CD14-positive monocyte (primary cell): ENCODE measurements at regions not wholly inside any gene's neighbourhood (a gene's known extent, or its start where the extent isn't known, plus 50 kb on each side); places are given as distances from the start of the nearest gene placed in this dataset.

ENCODE experiments used
- DNase-seq, 3 donors: peaks; one replicate each; pipeline ENCODE4 v3.0.0-alpha.2; 2011 to 2022
- H2AFZ ChIP-seq: 2 replicates; pipeline ENCODE4 v1.6.0; 2012; ENCODE audit warnings: mild to moderate bottlenecking, low read depth, low read length, inconsistent platforms; ENCODE audit not compliant: insufficient read depth, poor library complexity, severe bottlenecking
- H3K27ac ChIP-seq, 2 donors: 1 replicate in 1 of 2; 2 replicates in 1 of 2; pipeline ENCODE4 v1.5.1; 2012 to 2013; ENCODE audit warnings: low read length in 2 of 2, control low read depth in 1 of 2, inconsistent platforms in 1 of 2, low read depth in 1 of 2, mild to moderate bottlenecking in 1 of 2
- H3K27me3 ChIP-seq, 2 donors: one replicate each; pipeline versions ENCODE4 v1.6.0 to v1.6.1; 2011 to 2013; ENCODE audit warnings: low read length in 2 of 2; ENCODE audit not compliant: control insufficient read depth in 2 of 2, insufficient read depth in 2 of 2
- H3K36me3 ChIP-seq, 2 donors: replicated peaks in 1 of 2; 1 replicate in 1 of 2; 2 replicates in 1 of 2; pipeline versions ENCODE4 v1.5.1 to v1.6.1; 2012 to 2013; ENCODE audit warnings: low read length in 2 of 2, control low read depth in 1 of 2, inconsistent platforms in 1 of 2, mild to moderate bottlenecking in 1 of 2; ENCODE audit not compliant: insufficient read depth in 2 of 2, control insufficient read depth in 1 of 2
- H3K4me1 ChIP-seq, 2 donors: 1 replicate in 1 of 2; 2 replicates in 1 of 2; pipeline versions ENCODE4 v1.5.1 to v1.6.1; 2012 to 2013; ENCODE audit warnings: low read length in 2 of 2, control low read depth in 1 of 2, inconsistent platforms in 1 of 2, mild to moderate bottlenecking in 1 of 2, moderate library complexity in 1 of 2; ENCODE audit not compliant: insufficient read depth in 2 of 2, control insufficient read depth in 1 of 2
- H3K4me2 ChIP-seq: replicated peaks from 2 replicates; pipeline ENCODE3; 2012; ENCODE audit warnings: low read length, moderate library complexity, mild to moderate bottlenecking; ENCODE audit not compliant: poor library complexity, severe bottlenecking; ENCODE audit errors: extremely low read depth
- H3K4me3 ChIP-seq, 3 experiments: fragments of 200-600 bp in 1 of 3; sonication (generic) in 1 of 3; replicated peaks in 1 of 3; 1 replicate in 2 of 3; 2 replicates in 1 of 3; pipeline ENCODE4 v1.5.1; 2011 to 2013; ENCODE audit warnings: low read length in 3 of 3, mild to moderate bottlenecking in 3 of 3, control low read depth in 2 of 3, low read depth in 2 of 3, inconsistent platforms in 1 of 3, moderate library complexity in 1 of 3
- H3K79me2 ChIP-seq: 2 replicates; pipeline ENCODE4 v1.6.0; 2012; ENCODE audit warnings: mild to moderate bottlenecking, control low read depth, inconsistent platforms, low read length, moderate library complexity; ENCODE audit not compliant: insufficient read depth
- H3K9ac ChIP-seq: 2 replicates; pipeline ENCODE4 v1.6.0; 2017; ENCODE audit warnings: low read length, mild to moderate bottlenecking; ENCODE audit not compliant: insufficient read depth, poor library complexity, severe bottlenecking
- H3K9me3 ChIP-seq, 2 donors: replicated peaks in 1 of 2; 1 replicate in 1 of 2; 2 replicates in 1 of 2; pipeline versions ENCODE4 v1.5.1 to v1.6.1; 2012 to 2013; ENCODE audit warnings: low read length in 2 of 2, control low read depth in 1 of 2; ENCODE audit not compliant: control insufficient read depth in 1 of 2, insufficient read depth in 1 of 2
- H4K20me1 ChIP-seq: 2 replicates; pipeline ENCODE4 v1.6.0; 2012; ENCODE audit warnings: mild to moderate bottlenecking, low read length, control low read depth, moderate library complexity; ENCODE audit not compliant: insufficient read depth
- H3K27ac Mint-ChIP-seq, 7 donors: one replicate each; pipeline ENCODE4 v1.8.0; 2020; ENCODE audit warnings: mild to moderate bottlenecking in 7 of 7, mixed read lengths in 7 of 7, moderate library complexity in 6 of 7, inconsistent platforms in 2 of 7
- H3K27me3 Mint-ChIP-seq, 3 donors: one replicate each; pipeline ENCODE4 v1.8.0; 2021 to 2022; ENCODE audit warnings: low read depth in 3 of 3, mild to moderate bottlenecking in 3 of 3, mixed read lengths in 3 of 3, moderate library complexity in 3 of 3, inconsistent platforms in 1 of 3
- H3K36me3 Mint-ChIP-seq, 2 donors: one replicate each; pipeline ENCODE4 v1.8.0; 2020; ENCODE audit warnings: mixed read lengths in 2 of 2, inconsistent platforms in 1 of 2, mild to moderate bottlenecking in 1 of 2
- H3K4me1 Mint-ChIP-seq: one replicate; pipeline ENCODE4 v1.8.0; 2020; ENCODE audit warnings: mild to moderate bottlenecking, mixed read lengths
- H3K4me3 Mint-ChIP-seq, 2 donors: one replicate each; pipeline ENCODE4 v1.8.0; 2020; ENCODE audit warnings: mild to moderate bottlenecking in 2 of 2, mixed read lengths in 2 of 2, moderate library complexity in 1 of 2
- H3K9me3 Mint-ChIP-seq, 7 donors: one replicate each; pipeline ENCODE4 v1.8.0; 2020 to 2022; ENCODE audit warnings: mixed read lengths in 7 of 7, mild to moderate bottlenecking in 6 of 7, moderate library complexity in 6 of 7, inconsistent platforms in 2 of 7
- WGBS: methylation state at CpG from one replicate; pipeline ENCODE4 v1.1.5; 2013; ENCODE audit warnings: missing lambda C conversion rate; ENCODE audit not compliant: insufficient coverage; 5-methylcytosine and 5-hydroxymethylcytosine counted together
- intact Hi-C, 2 donors: fragments of 100-400 bp; cut with micrococcal nuclease; formaldehyde crosslinking; loops; one replicate each; pipeline versions ENCODE4 v1.15.0 to v1.15.1; 2023
- TF ChIP-seq, protein P1 (sequence below): fragments of 200-600 bp; IDR thresholded peaks from one replicate; pipeline ENCODE4 v1.8.0; 2022; ENCODE audit warnings: antibody characterized with exemption, mild to moderate bottlenecking

DNA sequence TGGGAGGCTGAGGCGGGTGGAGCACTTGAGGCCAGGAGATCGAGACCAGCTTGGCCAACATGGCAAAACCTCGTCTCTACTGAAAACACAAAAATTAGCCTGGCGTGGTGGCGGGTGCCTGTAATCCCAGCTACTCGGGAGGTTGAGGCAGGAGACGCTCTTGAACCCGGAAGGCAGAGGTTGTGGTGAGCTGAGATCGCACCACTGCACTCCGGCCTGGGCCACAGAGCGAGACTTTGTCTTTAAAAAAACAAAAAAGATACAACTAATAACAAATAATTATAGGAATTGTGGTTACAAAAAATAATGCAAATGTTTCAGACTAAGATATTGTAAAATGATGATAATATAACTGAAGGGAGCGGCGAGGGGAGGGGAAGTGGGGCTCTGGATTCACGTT, 90.3 kb upstream of the RTL6 start:
- intact Hi-C loops, result no loop called here
- TF ChIP-seq, protein P1, sequence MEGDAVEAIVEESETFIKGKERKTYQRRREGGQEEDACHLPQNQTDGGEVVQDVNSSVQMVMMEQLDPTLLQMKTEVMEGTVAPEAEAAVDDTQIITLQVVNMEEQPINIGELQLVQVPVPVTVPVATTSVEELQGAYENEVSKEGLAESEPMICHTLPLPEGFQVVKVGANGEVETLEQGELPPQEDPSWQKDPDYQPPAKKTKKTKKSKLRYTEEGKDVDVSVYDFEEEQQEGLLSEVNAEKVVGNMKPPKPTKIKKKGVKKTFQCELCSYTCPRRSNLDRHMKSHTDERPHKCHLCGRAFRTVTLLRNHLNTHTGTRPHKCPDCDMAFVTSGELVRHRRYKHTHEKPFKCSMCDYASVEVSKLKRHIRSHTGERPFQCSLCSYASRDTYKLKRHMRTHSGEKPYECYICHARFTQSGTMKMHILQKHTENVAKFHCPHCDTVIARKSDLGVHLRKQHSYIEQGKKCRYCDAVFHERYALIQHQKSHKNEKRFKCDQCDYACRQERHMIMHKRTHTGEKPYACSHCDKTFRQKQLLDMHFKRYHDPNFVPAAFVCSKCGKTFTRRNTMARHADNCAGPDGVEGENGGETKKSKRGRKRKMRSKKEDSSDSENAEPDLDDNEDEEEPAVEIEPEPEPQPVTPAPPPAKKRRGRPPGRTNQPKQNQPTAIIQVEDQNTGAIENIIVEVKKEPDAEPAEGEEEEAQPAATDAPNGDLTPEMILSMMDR, result no peak

DNA sequence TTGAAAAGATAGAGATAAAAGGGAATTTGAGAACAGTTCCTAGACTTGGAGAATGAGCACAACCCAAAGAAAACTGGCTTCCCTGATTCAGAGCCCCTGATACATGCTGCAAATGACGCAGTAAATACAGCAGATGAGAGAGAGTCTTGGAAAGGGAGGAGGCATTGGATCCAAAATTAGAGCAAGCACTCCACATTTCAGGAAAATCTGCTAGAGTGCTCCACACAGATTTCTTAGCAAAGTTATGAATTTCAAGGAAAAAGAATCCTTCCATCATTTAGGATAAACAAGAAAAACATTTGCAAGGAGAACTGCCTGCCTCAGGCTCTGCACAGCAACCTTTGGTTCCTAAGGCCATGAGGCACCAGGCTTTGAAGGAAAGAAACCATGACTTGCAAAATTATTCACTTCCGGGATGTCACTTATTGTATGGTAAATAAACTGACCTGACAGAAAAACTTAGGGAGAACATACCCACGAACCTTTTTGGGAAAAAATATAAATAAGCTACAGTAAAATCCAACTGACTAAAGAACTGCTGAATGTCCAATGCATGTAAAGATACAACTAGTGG, 89.8 kb upstream of the RTL6 start:
- peaks cover 0 to 23% of the 10 kb centered on the region in 2 donors for H3K27me3 ChIP-seq
- WGBS, result no CpG with 5 or more reads among the region's 3 CpGs
- no peaks in the 10 kb centered on the region for H4K20me1 ChIP-seq

More for the DNA sequence above, 90.3 kb upstream of the RTL6 start:
- no peaks in the 10 kb centered on the region for H3K9me3 ChIP-seq
- no peak overlapping the region for H3K27ac ChIP-seq
- DNase-seq, result no peak
- H3K4me3 Mint-ChIP-seq, result peak overlapping the region in 1 of 2 donors; percentile 43
- peaks cover 2 to 8% (median 3%) of the 10 kb centered on the region in 7 donors for H3K9me3 Mint-ChIP-seq
- peak overlapping the region in 1 of 7 donors; percentile 46 for H3K27ac Mint-ChIP-seq
- H3K27me3 ChIP-seq, result peaks cover 0 to 23% of the 10 kb centered on the region in 2 donors
- WGBS, result 100% methylated on average over 4 of the region's 14 CpGs
- H3K9ac ChIP-seq, result no peak overlapping the region
- peaks cover 2% of the 10 kb centered on the region in 2 donors for H3K4me1 ChIP-seq
- no peaks in the 10 kb centered on the region for H3K79me2 ChIP-seq
- H3K36me3 ChIP-seq, result no peaks in the 10 kb centered on the region
- no peaks in the 10 kb centered on the region for H3K36me3 Mint-ChIP-seq
- no peak overlapping the region for H3K4me2 ChIP-seq
- H2AFZ ChIP-seq, result no peak overlapping the region
- peaks cover 12% of the 10 kb centered on the region for H3K4me1 Mint-ChIP-seq
- H3K27me3 Mint-ChIP-seq, result peaks cover 21 to 36% (median 29%) of the 10 kb centered on the region in 3 donors
- no peak overlapping the region for H3K4me3 ChIP-seq
- no peaks in the 10 kb centered on the region for H4K20me1 ChIP-seq

More for the DNA sequence above, 89.8 kb upstream of the RTL6 start:
- H3K36me3 Mint-ChIP-seq, result no peaks in the 10 kb centered on the region
- H3K4me3 ChIP-seq, result no peak overlapping the region
- intact Hi-C loops, result no loop called here
- peak overlapping the region in 1 of 2 donors; percentile 43 for H3K4me3 Mint-ChIP-seq
- H3K27ac ChIP-seq, result no peak overlapping the region
- H2AFZ ChIP-seq, result no peak overlapping the region
- H3K9me3 Mint-ChIP-seq, result peaks cover 2 to 8% (median 3%) of the 10 kb centered on the region in 7 donors
- no peaks in the 10 kb centered on the region for H3K79me2 ChIP-seq
- peak in 1 of 3 donors; percentile 30 for DNase-seq
- TF ChIP-seq, protein P1, result no peak
- peak overlapping the region in 2 of 7 donors; percentile 11 to 46 for H3K27ac Mint-ChIP-seq
- H3K36me3 ChIP-seq, result no peaks in the 10 kb centered on the region
- no peak overlapping the region for H3K9ac ChIP-seq
- peaks cover 21 to 38% (median 31%) of the 10 kb centered on the region in 3 donors for H3K27me3 Mint-ChIP-seq
- peaks cover 17% of the 10 kb centered on the region for H3K4me1 Mint-ChIP-seq
- H3K4me2 ChIP-seq, result no peak overlapping the region
- H3K4me1 ChIP-seq, result peaks cover 7% of the 10 kb centered on the region in 2 donors
- H3K9me3 ChIP-seq, result no peaks in the 10 kb centered on the region
